Inflammatory macrophage treated with lipopolysaccharide for 1 hour (primary cell): ENCODE measurements at regions not wholly inside any gene's neighbourhood (a gene's known extent, or its start where the extent isn't known, plus 50 kb on each side); places are given as distances from the start of the nearest gene placed in this dataset.

Experiments
- DNase-seq, 2 donors: peaks; one replicate each; pipeline ENCODE4 v3.0.0-alpha.2; 2020 to 2022

GRCh38 chr2:151078889-151079288 is 182.8 kb downstream of the RBM43 start:
- DNase-seq, result no peak

- no peak for DNase-seq
Measured at GRCh38 chr2:151071906-151072305, 189.8 kb downstream of the RBM43 start.

GRCh38 chr2:151071382-151071781 is 190.3 kb downstream of the RBM43 start:
- DNase-seq, result no peak

- no peak for DNase-seq
Measured at GRCh38 chr2:151070253-151070652, 191.4 kb downstream of the RBM43 start.

- DNase-seq, result no peak
Measured at GRCh38 chr2:151067658-151068369, 193.8 kb downstream of the RBM43 start.

- DNase-seq, result no peak
Measured at GRCh38 chr2:151063271-151063670, 198.4 kb downstream of the RBM43 start.

- DNase-seq, result no peak
Measured at GRCh38 chr2:151060287-151060686, 201.4 kb downstream of the RBM43 start.

GRCh38 chr2:151056870-151057269 is 204.8 kb downstream of the RBM43 start:
- DNase-seq, result peak; percentile 60 to 64

GRCh38 chr2:151053661-151053990 is 208.0 kb downstream of the RBM43 start:
- DNase-seq, result no peak

GRCh38 chr2:151052850-151053660 is 208.6 kb downstream of the RBM43 start:
- DNase-seq, result no peak

- peak; percentile 33 to 80 for DNase-seq
Measured at GRCh38 chr2:151051574-151052220, 210.0 kb downstream of the RBM43 start.

GRCh38 chr2:151049746-151050145 is 211.9 kb downstream of the RBM43 start:
- DNase-seq, result no peak

- DNase-seq, result no peak
Measured at GRCh38 chr2:151048331-151049054, 213.2 kb downstream of the RBM43 start.

GRCh38 chr2:151043484-151043883 is 218.2 kb downstream of the RBM43 start:
- no peak for DNase-seq

GRCh38 chr2:151042964-151043363 is 218.7 kb downstream of the RBM43 start:
- DNase-seq, result no peak

GRCh38 chr2:151040039-151040438 is 221.6 kb downstream of the RBM43 start:
- DNase-seq, result no peak

GRCh38 chr2:151038516-151038915 is 223.1 kb downstream of the RBM43 start:
- no peak for DNase-seq

GRCh38 chr2:151037434-151037833 is 224.2 kb downstream of the RBM43 start:
- no peak for DNase-seq

- DNase-seq, result no peak
Measured at GRCh38 chr2:151033271-151034248, 228.1 kb downstream of the RBM43 start.

- DNase-seq, result no peak
Measured at GRCh38 chr2:151032741-151033191, 228.9 kb downstream of the RBM43 start.

- DNase-seq, result no peak
Measured at GRCh38 chr2:151030663-151031230, 230.9 kb downstream of the RBM43 start.
